A549 (cell line): ENCODE measurements at regions not wholly inside any gene's neighbourhood (a gene's known extent, or its start where the extent isn't known, plus 50 kb on each side); places are given as distances from the start of the nearest gene placed in this dataset.

ENCODE experiments used
- ATAC-seq, 2 experiments: fragments of 200-7000 bp in 1 of 2; fragments of >200 bp in 1 of 2; cut with Nextera tagmentation in 1 of 2; cut with Tn5 transposase in 1 of 2; 3 replicates each; pipeline versions ENCODE4 v1.8.0 to v1.9.1; 2018 to 2020; ENCODE audit warnings: mild to moderate bottlenecking in 1 of 2, moderate library complexity in 1 of 2
- CTCF ChIA-PET: fragments of 300-600 bp; sonication (Branson Sonifier 250); formaldehyde crosslinking; extraction: SDS; loops from one replicate; lab custom pipeline; 2021; ENCODE audit warnings: antibody characterized with exemption, inconsistent platforms; lab: Yijun Ruan, JAX
- POLR2A ChIA-PET: fragments of 350-600 bp; formaldehyde crosslinking; extraction: SDS; loops from one replicate; lab custom pipeline; 2021; ENCODE audit warnings: antibody characterized with exemption, inconsistent platforms; lab: Yijun Ruan, JAX
- DNase-seq, 2 experiments: peaks; one replicate each; pipeline versions ENCODE4 v3.0.0 to v3.0.0-alpha.2; 2011 to 2016; ENCODE audit warnings: low read depth in 1 of 2, low spot score in 1 of 2
- FAIRE-seq: peaks from 2 replicates; lab custom pipeline; 2011; peaks lifted over from hg19 to GRCh38; lab: Jason Lieb, UNC
- H3K27ac ChIP-seq, 2 experiments: fragments of >200 bp; sonication (Bioruptor Twin); formaldehyde crosslinking; 3 replicates each; pipeline ENCODE4 v1.5.1; 2016 to 2017
- H3K4me1 ChIP-seq: fragments of >200 bp; sonication (Bioruptor Twin); formaldehyde crosslinking; 3 replicates; pipeline ENCODE4 v1.6.1; 2016
- H3K4me2 ChIP-seq: fragments of >200 bp; sonication (Bioruptor Twin); formaldehyde crosslinking; 3 replicates; pipeline ENCODE4 v1.6.1; 2016
- H3K4me3 ChIP-seq: fragments of >200 bp; sonication (Bioruptor Twin); formaldehyde crosslinking; 3 replicates; pipeline ENCODE4 v1.5.1; 2016
- H3K9me3 ChIP-seq: fragments of >200 bp; sonication (Bioruptor Twin); formaldehyde crosslinking; 3 replicates; pipeline ENCODE4 v1.6.1; 2016
- BCL3 ChIP-seq: fragments of >200 bp; sonication (Bioruptor Twin); formaldehyde crosslinking; IDR thresholded peaks from 3 replicates; pipeline ENCODE4 v1.6.1; 2016
- CBX2 ChIP-seq: fragments of 200-600 bp; sonication (generic); IDR thresholded peaks from 2 replicates; pipeline ENCODE4 v1.6.1; 2016; ENCODE audit warnings: low read depth, mild to moderate bottlenecking, borderline replicate concordance
- CEBPB ChIP-seq, 2 experiments: fragments of >200 bp in 1 of 2; sonication (Bioruptor Twin) in 1 of 2; formaldehyde crosslinking in 1 of 2; IDR thresholded peaks; 2 replicates each; pipeline ENCODE4 v1.6.1; 2012 to 2016
- EHF ChIP-seq: fragments of 250-450 bp; sonication (Bioruptor Pico); IDR thresholded peaks from 2 replicates; pipeline ENCODE4 v1.5.0; 2020; ENCODE audit warnings: mild to moderate bottlenecking
- EHMT2 ChIP-seq: fragments of 200-600 bp; sonication (generic); IDR thresholded peaks from 2 replicates; pipeline ENCODE4 v1.6.1; 2016; ENCODE audit warnings: antibody characterized with exemption, low read depth, mild to moderate bottlenecking, moderate library complexity
- ESRRA ChIP-seq: fragments of 150-350 bp; IDR thresholded peaks from 2 replicates; pipeline ENCODE4 v1.6.1; 2014; ENCODE audit warnings: mild to moderate bottlenecking, low read length, borderline replicate concordance
- FOXS1 ChIP-seq: fragments of 250-450 bp; sonication (Bioruptor Pico); IDR thresholded peaks from 2 replicates; pipeline ENCODE4 v1.5.0; 2020; ENCODE audit warnings: mild to moderate bottlenecking, moderate library complexity
- GATA3 ChIP-seq: IDR thresholded peaks from 2 replicates; pipeline ENCODE4 v1.6.1; 2012; ENCODE audit warnings: borderline replicate concordance
- HOXA7 ChIP-seq: fragments of 250-450 bp; sonication (Bioruptor Pico); IDR thresholded peaks from 2 replicates; pipeline ENCODE4 v1.5.0; 2020; ENCODE audit warnings: mild to moderate bottlenecking, moderate library complexity
- HOXB5 ChIP-seq: fragments of 250-450 bp; sonication (Bioruptor Pico); IDR thresholded peaks from 2 replicates; pipeline ENCODE4 v1.5.0; 2020; ENCODE audit warnings: mild to moderate bottlenecking, moderate library complexity
- KDM1A ChIP-seq: fragments of 200-600 bp; sonication (generic); IDR thresholded peaks from 2 replicates; pipeline ENCODE4 v1.6.1; 2016; ENCODE audit warnings: low read depth, mild to moderate bottlenecking
- KDM5A ChIP-seq: fragments of 200-600 bp; sonication (generic); IDR thresholded peaks from 2 replicates; pipeline ENCODE4 v1.6.1; 2016; ENCODE audit warnings: antibody characterized with exemption, mild to moderate bottlenecking
- MAZ ChIP-seq: fragments of 150-350 bp; IDR thresholded peaks from 2 replicates; pipeline ENCODE4 v1.6.1; 2014; ENCODE audit warnings: antibody characterized with exemption, low read depth, low read length, borderline replicate concordance
- POLR2AphosphoS2 ChIP-seq: conservative IDR thresholded peaks from 2 replicates; pipeline ENCODE4 v1.6.1; 2012; ENCODE audit warnings: low read length, improper control_type of control experiment, inconsistent platforms
- RAD21 ChIP-seq, 2 experiments: fragments of >200 bp in 1 of 2; sonication (Bioruptor Twin) in 1 of 2; formaldehyde crosslinking in 1 of 2; IDR thresholded peaks in 1 of 2; conservative IDR thresholded peaks in 1 of 2; 2 replicates in 1 of 2; 3 replicates in 1 of 2; pipeline ENCODE4 v1.6.1; 2012 to 2018; ENCODE audit warnings: inconsistent platforms in 1 of 2
- REST ChIP-seq: fragments of 200-600 bp; sonication (generic); IDR thresholded peaks from 2 replicates; pipeline ENCODE4 v1.6.1; 2016; ENCODE audit warnings: antibody characterized with exemption, mild to moderate bottlenecking, moderate library complexity
- SMC3 ChIP-seq: fragments of >200 bp; sonication (Bioruptor Twin); formaldehyde crosslinking; IDR thresholded peaks from 3 replicates; pipeline ENCODE4 v1.6.1; 2018; ENCODE audit warnings: inconsistent platforms
- ZC3H11A ChIP-seq: fragments of 450-650 bp; IDR thresholded peaks from 2 replicates; pipeline ENCODE4 v1.6.1; 2014; ENCODE audit warnings: antibody characterized with exemption, mild to moderate bottlenecking
- ZFP36 ChIP-seq: fragments of 450-650 bp; IDR thresholded peaks from 2 replicates; pipeline ENCODE4 v1.6.1; 2014; ENCODE audit warnings: borderline replicate concordance; ENCODE audit not compliant: partially characterized antibody
- ZNF302 ChIP-seq: fragments of 250-450 bp; sonication (Bioruptor Pico); IDR thresholded peaks from 2 replicates; pipeline ENCODE4 v1.9.0; 2021; ENCODE audit warnings: inconsistent platforms, mild to moderate bottlenecking, moderate library complexity
- WGBS: methylation state at CpG from one replicate; pipeline ENCODE4 v1.1.6; 2017; ENCODE audit errors: missing lambda C conversion rate; 5-methylcytosine and 5-hydroxymethylcytosine counted together

GRCh38 chr16:72291121-72291520 is 119.2 kb upstream of the PMFBP1 start:
- Histone ChIP-seq H3K4me1 (peaks cover 23% of the 10 kb centered on the region), H3K9me3 (no peaks in the 10 kb centered on the region), H3K4me3 (no peak overlapping the region), H3K27ac (peak overlapping the region; percentile 77 to 84), H3K4me2 (peak overlapping the region; percentile 72)
- WGBS = 3% methylated on average over 3 of the region's 3 CpGs
- POLR2A ChIA-PET = no interaction called here
- peak; percentile 88 for TF ChIP-seq GATA3
- TF ChIP-seq ESRRA = no peak
- no peak for FAIRE-seq
- peak; percentile 82 to 84 for ATAC-seq
- peak; percentile 6 to 46 for DNase-seq
- CTCF ChIA-PET = interaction anchor here (1.2 kb wide), 1 partner anchor 50 kb away, joined by 3 read pairs; no protein-coding TSS in a partner anchor

- TF ChIP-seq ZFP36 = no peak
- no peak for TF ChIP-seq CBX2
- TF ChIP-seq RAD21 (conservative IDR thresholded peaks at IDR 0.05 in 1 of 2, IDR thresholded peaks at IDR 0.05 in 1 of 2) = no peak
- TF ChIP-seq EHMT2 = no peak
- TF ChIP-seq POLR2AphosphoS2 = no peak
- no peak for TF ChIP-seq ZC3H11A
- TF ChIP-seq SMC3 = no peak
- no peak for TF ChIP-seq HOXB5 (CRISPR knock-in tag)
- TF ChIP-seq ZNF302 (CRISPR knock-in tag) = no peak
- TF ChIP-seq EHF (CRISPR knock-in tag) = no peak
- no peak for TF ChIP-seq KDM1A
- TF ChIP-seq CEBPB (IDR thresholded peaks at IDR 0.05) = no peak
- no peak for TF ChIP-seq BCL3
- TF ChIP-seq FOXS1 (CRISPR knock-in tag) = no peak
- no peak for TF ChIP-seq REST
- TF ChIP-seq MAZ = no peak
- no peak for TF ChIP-seq KDM5A
- no peak for TF ChIP-seq HOXA7 (CRISPR knock-in tag)
- TF ChIP-seq, all 56 proteins: peak for 0
- Histone ChIP-seq H3K4me2 (no peak overlapping the region), H3K9me3 (no peaks in the 10 kb centered on the region), H3K27ac (peak overlapping the region; percentile 7 to 77; a peak in 2 of 6 replicates), H3K4me3 (no peak overlapping the region), H3K4me1 (peaks cover 23% of the 10 kb centered on the region)
- FAIRE-seq (no peak), DNase-seq (no peak), ATAC-seq (no peak)
- ChIA-PET CTCF (interaction anchor here (0.6 kb wide), 1 partner anchor 334 kb away, joined by 3 read pairs; no protein-coding TSS in a partner anchor), POLR2A (no interaction called here)
Observed at GRCh38 chr16:72287649-72288048, 115.7 kb upstream of the PMFBP1 start.
